ENCODE measurements at regions not wholly inside any gene's neighbourhood (a gene's known extent, or its start where the extent isn't known, plus 50 kb on each side); places are given as distances from the start of the nearest gene placed in this dataset.
A peak's percentile ranks its signal among the peaks of the same experiment; 100 is the strongest.
"Not testable (repeated sequence)": the region's sequence is repeated elsewhere in the genome, so short reads cannot be mapped to it uniquely, and the experiment has no call there.

GRCh38 chr6:60382771-60383170, 1903.3 kb downstream of the KHDRBS2 start:
- DNase-seq = not testable (repeated sequence)

- DNase-seq = not testable (repeated sequence)
Measured at GRCh38 chr6:60374078-60374477, 1911.9 kb downstream of the KHDRBS2 start.

- peak; percentile 5 for DNase-seq
Measured at GRCh38 chr6:60367800-60368199, 1918.2 kb downstream of the KHDRBS2 start.

- not testable (repeated sequence) for DNase-seq
Measured at GRCh38 chr6:60365901-60366300, 1920.1 kb downstream of the KHDRBS2 start.

- DNase-seq = not testable (repeated sequence)
Measured at GRCh38 chr6:60342411-60343008, 1943.5 kb downstream of the KHDRBS2 start.

- not testable (repeated sequence) for DNase-seq
Measured at GRCh38 chr6:60338328-60339071, 1947.5 kb downstream of the KHDRBS2 start.

- not testable (repeated sequence) for DNase-seq
Measured at GRCh38 chr6:60335124-60335523, 1950.9 kb downstream of the KHDRBS2 start.

- DNase-seq = not testable (repeated sequence)
Measured at GRCh38 chr6:60333708-60334107, 1952.3 kb downstream of the KHDRBS2 start.

- DNase-seq = not testable (repeated sequence)
Measured at GRCh38 chr6:60308939-60309338, 1977.1 kb downstream of the KHDRBS2 start.

Measured in fibroblast of skin of right biceps (primary cell).